Epidermal melanocyte (primary cell): ENCODE measurements at regions not wholly inside any gene's neighbourhood (a gene's known extent, or its start where the extent isn't known, plus 50 kb on each side); places are given as distances from the start of the nearest gene placed in this dataset.
"Not testable (repeated sequence)": the region's sequence is repeated elsewhere in the genome, so short reads cannot be mapped to it uniquely, and the experiment has no call there.

Source experiments
- DNase-seq: peaks from one replicate; pipeline ENCODE4 v3.0.0; 2011; ENCODE audit warnings: low spot score; ENCODE audit not compliant: insufficient read length

DNA sequence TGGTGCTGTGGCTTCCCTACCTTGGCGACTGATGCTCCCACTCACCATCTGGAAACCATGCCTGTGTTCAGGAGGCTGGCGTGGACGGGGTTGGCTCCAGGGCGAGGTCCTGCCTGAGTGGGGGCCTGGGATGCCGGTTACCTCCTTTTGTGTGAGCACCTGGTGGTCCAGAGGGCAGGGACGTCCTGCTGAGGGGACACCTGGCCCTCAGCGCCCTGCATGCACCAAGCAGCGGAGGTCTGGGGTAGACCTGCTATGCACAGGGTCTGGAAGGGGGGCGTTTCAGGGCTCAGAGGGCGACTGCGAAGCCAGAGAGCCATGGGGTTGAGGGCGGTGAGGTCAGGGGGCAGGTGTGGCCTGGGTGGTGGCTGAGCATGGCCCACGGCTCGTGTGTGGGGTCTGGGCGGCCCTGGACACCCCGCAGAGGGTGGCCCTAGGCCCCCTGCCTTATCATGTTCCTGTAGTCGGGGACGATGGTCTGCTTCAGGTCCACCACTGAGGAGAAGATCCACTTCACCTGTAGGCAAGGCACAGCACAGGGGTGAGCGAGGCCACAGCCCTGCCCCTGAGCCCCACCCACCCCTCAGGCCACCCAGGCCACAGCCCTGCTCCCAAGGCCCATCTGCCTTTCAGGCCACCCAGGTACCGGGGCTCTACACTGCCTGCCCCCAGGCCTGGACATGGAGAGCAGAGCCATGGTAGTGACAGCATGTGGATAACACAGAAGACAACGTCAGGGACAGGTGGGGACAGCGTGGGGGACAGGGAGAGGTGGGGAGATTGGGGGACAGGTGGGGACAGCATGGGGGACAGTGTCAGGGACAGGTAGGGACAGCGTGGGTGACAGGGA, 95.3 kb downstream of the TMEM121 start:
- DNase-seq = not testable (repeated sequence)

DNA sequence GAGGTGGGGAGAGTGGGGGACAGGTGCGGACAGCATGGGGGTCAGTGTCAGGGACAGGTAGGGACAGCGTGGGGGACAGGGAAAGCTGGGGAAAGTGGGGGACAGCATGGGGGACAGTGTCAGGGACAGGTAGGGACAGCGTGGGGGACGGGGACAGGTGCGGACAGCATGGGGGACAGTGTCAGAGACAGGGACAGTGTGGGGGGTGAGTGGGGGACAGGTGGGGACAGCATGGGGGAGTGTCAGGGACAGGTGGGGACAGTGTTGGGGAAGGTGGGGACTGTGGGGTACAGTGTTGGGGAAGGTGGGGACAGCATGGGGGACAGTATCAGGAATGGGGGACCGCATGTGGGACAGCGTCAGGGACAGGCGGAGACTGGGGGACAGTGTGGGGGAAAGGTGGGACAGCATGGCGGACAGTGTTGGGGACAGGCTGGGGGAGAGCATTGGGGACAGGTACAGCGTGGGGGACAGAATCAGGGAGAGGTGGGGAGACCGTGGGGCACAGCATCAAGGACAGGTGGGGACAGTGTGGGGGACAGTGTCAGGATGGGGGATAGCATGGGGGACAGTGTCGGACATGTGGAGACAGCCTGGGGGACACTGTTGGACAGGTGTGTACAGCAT, 96.1 kb downstream of the TMEM121 start:
- no peak for DNase-seq

DNA sequence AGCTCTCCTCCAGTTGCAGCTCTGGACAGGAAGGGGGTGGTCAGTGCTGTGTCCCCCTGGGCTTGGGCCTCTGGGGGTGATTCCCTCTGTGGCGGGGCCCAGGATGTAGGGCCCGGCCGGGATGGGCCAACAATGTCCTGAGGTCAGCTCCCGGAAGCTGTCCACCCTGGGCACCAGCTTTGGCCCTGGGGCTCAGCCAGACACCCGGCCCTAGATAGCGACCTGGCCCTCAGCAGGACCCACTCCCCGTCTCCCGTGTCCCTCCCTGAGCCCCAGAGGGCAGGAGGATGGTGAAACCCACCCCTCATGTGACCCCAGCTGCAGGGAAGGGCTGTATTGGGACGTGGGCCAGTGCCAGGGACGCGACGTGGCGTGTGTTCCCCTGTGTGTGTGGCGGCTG, 96.8 kb downstream of the TMEM121 start:
- not testable (repeated sequence) for DNase-seq

DNA sequence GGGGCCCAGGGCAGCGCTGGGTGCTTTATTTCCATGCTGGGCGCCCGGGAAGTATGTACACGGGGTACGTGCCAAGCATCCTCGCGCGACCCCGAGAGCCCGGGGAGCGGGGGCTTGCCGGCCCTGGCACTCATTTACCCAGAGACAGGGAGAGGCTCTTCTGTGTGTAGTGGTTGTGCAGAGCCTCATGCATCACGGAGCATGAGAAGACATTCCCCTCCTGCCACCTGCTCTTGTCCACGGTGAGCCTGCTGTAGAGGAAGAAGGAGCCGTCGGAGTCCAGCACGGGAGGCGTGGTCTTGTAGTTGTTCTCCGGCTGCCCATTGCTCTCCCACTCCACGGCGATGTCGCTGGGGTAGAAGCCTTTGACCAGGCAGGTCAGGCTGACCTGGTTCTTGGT, 98.0 kb downstream of the TMEM121 start:
- DNase-seq = not testable (repeated sequence)

DNA sequence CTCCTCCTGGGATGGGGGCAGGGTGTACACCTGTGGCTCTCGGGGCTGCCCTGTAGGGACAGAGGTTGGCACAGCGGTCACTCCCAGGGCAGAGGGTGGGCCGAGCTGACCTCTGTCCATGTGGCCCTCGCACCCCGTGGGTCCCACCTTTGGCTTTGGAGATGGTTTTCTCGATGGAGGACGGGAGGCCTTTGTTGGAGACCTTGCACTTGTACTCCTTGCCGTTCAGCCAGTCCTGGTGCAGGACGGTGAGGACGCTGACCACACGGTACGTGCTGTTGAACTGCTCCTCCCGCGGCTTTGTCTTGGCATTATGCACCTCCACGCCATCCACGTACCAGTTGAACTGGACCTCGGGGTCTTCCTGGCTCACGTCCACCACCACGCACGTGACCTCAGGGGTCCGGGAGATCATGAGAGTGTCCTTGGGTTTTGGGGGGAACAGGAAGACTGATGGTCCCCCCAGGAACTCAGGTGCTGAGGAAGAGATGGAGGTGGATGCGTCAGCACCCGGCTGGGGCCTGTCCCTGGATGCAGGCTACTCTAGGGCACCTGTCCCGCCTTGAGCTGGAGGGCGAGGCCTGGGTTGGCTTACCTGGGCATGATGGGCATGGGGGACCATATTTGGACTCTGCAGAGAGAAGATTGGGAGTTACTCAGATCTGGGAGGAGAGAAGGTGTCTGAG, 98.5 kb downstream of the TMEM121 start:
- not testable (repeated sequence) for DNase-seq

DNA sequence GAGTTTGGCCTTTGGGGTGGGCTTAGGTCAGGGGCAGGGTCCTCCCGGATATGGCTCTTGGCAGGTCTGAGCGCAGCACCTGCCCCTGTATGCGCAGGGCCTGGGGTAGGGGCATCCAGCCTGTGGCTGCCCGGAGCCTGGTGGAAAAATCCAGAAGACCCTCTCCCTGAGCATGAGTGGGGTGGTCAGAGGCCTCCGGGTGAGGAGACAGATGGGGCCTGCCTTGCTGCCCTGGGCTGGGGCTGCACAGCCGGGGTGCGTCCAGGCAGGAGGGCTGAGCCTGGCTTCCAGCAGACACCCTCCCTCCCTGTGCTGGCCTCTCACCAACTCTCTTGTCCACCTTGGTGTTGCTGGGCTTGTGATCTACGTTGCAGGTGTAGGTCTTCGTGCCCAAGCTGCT, 99.1 kb downstream of the TMEM121 start:
- not testable (repeated sequence) for DNase-seq

DNA sequence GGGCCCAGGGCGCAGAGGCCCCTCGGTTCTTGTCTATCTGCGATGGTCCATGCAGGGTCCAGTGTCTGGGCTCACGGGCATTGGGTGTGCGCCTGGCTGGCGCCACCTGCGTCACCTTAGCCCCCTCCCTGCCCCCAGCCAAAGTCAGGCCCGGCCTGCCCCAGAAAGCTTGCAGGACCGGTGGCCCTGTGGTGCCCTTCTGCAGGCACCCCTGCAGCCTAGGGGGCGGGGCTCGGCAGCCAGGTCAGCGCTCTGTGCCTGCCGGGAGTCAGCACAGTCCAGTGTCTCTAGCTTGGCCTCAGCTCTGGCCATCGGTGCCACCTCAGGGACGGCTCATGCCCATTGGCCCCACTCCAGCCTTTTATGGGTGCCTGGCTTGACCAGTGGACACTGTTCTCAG, 99.7 kb downstream of the TMEM121 start:
- DNase-seq = not testable (repeated sequence)

DNA sequence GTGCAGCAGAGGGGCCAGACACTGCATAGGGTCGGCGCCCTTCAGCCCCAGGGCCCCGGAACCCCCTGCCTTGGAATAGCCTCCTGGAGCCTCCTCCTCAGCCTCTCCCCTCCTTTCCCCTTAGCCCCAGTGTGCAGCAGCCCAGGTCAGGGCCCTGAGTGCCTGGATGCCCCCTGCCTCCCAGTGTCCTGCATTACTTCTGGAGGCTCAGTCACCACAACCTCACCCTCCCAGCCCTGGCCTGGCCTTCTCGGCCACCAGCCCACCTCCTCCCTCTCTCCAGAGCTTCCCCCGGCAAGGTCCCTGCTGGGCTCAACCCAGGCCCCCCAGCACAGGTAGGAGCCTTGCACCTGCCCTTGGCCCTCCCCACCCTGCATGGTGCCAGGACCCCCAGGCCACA, 100.3 kb downstream of the TMEM121 start:
- not testable (repeated sequence) for DNase-seq

DNA sequence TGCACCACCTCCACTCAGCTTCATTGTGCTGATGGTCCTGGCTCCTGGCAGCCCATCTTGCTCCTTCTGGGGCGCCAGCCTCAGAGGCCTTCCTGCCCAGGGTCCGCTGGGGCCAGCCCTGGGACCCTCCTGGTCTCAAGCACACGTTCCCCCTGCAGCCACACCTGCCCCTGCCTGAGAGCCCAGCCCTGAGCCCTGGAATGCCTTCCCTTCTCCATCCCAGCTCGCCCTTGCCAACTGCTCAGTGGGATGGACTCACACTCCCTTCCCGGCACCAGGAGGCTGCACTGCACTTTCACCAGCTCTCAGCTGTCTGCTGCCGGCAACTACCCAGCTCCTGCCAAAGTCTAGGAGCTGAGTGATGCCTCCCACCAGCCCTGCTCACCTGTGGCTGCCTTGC, 100.9 kb downstream of the TMEM121 start:
- not testable (repeated sequence) for DNase-seq

DNA sequence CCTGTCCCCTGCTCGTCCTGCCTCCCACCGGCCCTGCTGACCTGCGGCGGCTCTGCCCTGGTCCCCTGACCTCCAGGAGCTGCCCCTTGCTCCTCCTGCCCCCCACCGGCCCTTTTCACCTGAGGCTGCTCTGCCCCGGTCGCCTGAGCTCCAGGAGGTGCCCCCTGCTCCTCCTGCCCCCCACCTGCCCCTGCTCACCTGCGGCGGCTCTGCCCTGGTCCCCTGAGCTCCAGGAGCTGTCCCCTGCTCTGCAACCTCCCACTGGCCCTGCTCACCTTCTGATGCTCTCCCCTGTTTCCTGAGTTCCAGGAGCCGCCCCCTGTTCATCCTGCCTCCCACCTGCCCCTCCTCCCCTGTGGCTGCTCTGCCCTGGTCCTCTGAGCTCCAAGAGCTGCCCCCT, 101.3 kb downstream of the TMEM121 start:
- no peak for DNase-seq

DNA sequence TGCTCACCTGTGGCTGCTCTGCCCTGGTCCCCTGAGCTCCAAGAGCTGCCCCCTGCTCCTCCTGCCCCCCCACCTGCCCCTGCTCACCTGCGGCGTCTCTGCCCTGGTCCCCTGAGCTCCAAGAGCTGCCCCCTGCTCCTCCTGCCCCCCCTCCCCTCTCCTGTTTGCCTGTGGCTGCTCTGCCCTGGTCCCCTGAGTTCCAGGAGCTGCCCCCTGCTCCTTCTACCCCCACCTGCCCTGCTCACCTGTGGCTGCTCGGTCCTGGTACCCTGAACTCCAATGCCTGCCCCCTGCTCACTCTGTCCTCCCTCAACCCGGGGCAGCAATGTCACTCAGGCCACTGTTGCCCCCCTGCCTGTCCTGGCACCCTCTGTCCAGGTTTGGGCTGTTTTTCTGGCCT, 101.7 kb downstream of the TMEM121 start:
- not testable (repeated sequence) for DNase-seq

DNA sequence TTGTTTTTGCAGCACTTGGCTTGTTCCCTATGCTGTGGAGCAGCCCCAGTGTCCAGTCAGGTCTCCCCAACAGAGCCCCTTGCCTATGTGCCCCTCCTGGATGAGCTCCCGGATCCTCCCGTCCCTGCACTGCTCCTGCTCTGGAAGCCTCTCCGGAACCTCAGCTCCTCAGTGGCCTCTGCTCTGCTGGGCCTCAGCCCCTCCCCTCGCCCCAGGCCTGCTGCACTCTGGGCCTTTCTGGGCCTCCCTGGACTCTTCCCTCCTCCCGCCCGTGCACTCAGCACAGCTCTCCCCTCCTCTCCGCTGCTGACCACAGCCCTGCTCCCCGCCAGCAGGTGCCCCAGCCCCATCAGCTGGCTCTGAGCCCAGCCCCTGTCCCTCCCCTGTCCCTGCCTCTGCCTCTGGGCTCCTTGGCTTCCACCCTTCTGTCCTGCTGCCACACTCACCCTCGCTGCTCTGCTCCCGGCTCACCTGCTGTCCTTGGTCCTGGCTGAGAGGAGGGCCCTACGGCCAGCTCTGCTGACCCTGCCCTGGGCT, 102.2 kb downstream of the TMEM121 start:
- not testable (repeated sequence) for DNase-seq

DNA sequence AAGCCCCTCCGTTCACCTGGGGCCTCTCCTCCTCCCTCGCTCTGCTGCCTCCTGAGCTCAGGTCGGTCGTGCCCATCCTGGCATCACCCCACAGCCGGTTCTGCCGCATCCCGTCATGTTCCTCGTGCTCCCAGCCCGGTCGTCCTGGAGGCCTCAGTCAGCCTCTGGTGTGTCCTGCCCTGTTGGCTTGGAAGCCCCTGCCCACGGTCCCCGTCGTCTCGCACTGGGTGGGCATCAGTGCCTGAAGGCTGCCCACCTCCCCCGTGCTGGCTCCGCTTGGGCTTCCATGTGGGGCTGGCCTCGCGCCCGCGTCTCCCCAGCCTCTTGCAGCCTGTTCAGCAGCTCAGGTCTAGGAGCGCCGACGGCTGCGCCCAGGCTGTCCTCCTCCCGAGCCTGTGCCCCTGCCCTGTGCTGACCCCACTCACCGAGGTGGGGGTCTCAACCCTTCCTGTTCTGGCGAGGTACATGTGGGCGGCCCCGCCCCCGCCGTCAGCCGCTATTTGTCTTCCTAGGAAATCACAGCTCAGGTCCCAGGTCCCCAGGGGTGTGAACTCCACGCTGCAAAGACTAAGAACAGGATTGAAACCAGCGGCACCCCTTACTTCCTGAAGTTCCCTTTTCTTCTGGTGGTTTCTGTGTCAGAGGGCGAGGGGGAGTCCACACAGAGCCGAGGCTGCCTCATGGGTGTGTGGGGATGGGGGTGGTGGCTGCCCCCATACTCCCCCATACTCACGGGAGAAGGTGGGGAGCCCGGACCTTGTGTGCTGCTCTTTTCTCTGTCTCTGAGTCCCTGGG, 102.9 kb downstream of the TMEM121 start:
- DNase-seq = not testable (repeated sequence)

DNA sequence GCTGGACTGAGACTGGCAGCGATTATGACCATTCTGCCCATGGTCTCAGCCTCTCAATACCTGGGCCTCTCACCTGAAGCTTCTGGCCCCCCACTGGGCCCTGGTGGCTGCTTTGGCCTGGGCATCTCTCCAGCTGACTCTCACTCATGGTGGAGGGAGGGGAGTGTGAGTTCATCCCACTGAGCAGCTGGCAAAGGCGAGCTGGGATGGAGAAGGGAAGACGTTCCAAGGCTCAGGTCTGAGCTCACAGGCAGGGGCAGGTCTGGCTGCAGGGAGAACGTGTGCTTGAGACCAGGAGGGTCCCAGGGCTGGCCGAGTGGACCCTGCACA, 103.5 kb downstream of the TMEM121 start:
- no peak for DNase-seq

DNA sequence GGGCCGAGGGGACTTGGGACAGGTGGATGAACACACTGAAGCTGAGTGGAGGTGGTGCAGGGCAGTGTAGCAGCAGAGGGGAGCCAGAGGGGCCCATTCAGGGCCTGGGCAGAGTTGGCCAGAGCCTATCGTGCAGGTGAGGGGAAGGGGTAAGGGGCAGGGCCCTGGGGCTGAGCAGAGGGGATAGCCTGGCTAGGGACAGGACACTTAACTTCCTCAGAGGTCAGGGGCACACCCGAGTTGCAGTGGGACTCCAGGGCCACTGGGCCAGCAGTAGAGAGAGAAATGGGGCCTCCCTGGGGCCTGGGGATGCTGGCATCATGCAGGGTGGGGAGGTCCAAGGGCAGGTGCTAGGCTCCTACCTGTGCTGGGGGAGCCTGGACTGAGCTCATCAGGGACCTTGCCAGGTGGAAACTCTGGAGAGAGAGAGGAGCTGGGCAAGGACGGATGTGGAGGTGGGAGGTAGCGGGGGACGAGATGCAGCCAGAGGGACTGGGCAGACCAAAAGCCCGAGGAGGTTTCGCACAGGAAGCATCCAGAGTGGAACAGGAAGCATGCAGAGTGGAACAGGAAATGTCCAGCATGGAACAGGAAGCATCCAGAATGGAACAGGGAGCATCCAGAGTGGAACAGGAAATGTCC, 104.0 kb downstream of the TMEM121 start:
- DNase-seq = not testable (repeated sequence)

DNA sequence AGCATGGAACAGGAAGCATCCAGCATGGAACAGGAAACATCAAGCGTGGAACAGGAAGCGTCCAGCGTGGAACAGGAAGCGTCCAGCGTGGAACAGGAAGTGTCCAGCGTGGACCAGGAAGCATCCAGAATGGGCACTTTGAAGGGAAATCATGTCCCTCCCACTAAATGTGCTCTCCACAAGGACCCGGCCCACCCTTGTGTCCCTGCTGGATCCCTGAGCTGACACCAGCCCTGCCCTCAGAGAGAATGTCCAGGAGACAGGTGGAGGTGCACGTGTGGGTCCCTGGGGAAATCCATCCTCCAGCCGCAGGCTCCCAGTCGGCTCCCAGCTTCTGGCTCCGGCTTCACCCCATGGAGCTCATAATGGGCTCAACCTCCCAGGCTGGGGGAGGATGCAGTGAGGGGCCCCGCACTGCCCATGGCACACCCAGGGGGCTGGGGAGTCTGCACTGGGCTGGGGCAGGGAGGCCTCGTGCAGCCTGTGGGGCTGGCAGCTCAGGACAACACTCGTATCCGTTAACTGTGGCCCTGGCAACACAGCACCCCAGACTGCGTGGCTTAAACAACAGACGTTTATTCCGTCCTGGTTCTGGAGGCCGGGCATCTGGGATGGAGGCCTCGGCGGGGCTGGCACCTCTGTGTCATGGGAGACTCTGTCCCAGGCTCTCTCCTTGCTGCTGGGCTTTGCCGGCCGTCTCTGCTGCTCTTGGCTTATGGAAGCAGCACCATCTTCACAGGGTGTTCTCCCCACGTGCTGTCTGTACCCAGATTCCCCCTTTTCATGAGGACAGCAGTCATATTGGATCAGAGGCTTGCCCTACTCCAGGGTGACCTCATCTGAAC, 104.8 kb downstream of the TMEM121 start:
- not testable (repeated sequence) for DNase-seq

DNA sequence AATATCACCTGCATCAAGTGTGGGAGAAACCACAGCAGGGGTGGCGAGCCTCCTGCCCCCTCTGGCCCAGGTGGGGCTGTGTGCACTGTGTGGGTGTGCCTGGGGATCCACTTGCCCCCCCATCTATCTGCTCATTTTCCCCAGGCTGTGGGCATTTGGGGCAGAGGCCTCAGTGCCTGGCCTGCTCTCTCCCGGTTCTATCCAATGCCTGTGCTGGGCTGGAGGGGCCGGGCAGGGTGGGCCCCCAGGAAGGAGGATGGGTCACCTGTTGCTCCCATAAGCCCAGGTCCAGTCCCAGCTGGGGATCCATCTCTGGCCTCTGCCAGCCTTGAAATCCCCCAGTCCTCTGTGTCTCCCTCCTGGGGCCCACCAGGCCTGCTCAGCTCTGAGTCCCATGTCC, 105.6 kb downstream of the TMEM121 start:
- DNase-seq = no peak

DNA sequence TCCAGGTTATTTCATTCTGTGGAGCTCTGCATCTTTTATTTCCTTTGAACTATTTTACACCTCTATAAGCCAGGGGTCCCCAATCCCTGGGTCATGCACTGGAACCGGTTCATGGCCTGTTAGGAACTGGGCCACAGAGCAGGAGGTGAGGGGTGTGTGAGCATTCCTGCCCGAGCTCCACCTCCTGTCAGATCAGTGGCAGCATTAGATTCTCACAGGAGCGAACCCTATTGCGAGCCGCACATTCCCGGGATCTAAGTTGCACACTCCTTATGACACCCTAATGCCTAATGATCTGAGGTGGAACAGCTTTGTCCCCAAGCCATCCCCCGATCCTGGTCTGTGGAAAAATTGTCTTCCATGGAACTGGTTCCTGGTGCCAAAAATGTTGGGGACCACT, 107.2 kb downstream of the TMEM121 start:
- DNase-seq = not testable (repeated sequence)

DNA sequence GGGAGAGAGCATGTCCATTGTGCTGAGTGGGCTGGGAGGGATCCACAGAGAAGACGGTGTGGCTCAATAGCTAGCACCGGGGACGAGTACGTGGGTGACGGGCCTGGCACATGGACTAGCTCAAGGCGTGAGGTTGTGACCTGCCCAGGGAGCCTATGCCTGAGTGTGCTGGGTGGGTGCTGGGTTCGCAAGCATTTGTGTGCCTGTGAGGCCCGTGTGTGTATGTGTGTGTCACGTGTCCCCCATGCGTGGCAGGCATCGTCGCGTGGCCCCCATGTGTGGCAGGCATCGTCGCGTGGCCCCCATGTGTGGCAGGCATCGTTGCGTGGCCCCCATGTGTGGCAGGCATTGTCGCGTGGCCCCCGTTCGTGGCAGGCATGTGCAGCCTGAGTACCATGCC, 109.2 kb downstream of the TMEM121 start:
- no peak for DNase-seq

DNA sequence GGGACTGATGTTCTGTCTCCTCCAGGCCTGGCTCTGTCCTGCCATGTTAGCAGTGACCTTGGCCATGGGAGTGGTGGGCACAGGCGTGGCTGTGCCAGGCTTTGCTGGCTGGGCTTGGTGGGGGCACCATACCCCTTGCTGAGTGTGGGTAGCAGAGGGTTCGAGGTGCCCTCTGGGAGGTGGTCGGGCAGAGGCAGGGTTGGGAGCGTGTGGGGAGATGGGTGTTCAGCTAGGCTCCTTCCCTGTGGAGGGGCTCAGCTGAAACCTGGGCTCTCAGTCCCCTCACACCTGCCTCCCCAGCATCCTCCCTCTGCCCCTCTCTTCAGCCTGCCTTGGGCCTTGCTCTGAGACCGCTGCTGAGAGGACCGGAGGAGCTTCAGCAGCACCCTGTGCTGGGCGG, 109.6 kb downstream of the TMEM121 start:
- not testable (repeated sequence) for DNase-seq
